Activated CD4-positive, alpha-beta T cell treated with anti-CD3 and anti-CD28 coated beads for 36 hours (primary cell): ENCODE measurements at regions not wholly inside any gene's neighbourhood (a gene's known extent, or its start where the extent isn't known, plus 50 kb on each side); places are given as distances from the start of the nearest gene placed in this dataset.

Source experiments
- ATAC-seq: fragments of 200-7000 bp; cut with Tn5 transposase; one replicate; pipeline ENCODE4 v1.10.0; 2021; ENCODE audit warnings: mild to moderate bottlenecking, moderate library complexity
- CTCF ChIA-PET: fragments of 350-600 bp; sonication (Branson Sonifier 250); formaldehyde crosslinking; loops from one replicate; lab custom pipeline; 2021; ENCODE audit warnings: antibody characterized with exemption; lab: Charles Lee
- POLR2A ChIA-PET: fragments of 350-600 bp; sonication (Branson Sonifier 250); formaldehyde crosslinking; loops from one replicate; lab custom pipeline; 2021; ENCODE audit warnings: antibody characterized with exemption, inconsistent platforms; lab: Charles Lee
- DNase-seq: peaks from one replicate; pipeline ENCODE4 v3.0.0-alpha.2; 2020
- H3K27ac Mint-ChIP-seq: one replicate; pipeline ENCODE4 v1.8.0; 2021; ENCODE audit warnings: mixed read lengths
- H3K27me3 Mint-ChIP-seq: one replicate; pipeline ENCODE4 v1.8.0; 2021; ENCODE audit warnings: mixed read lengths
- H3K36me3 Mint-ChIP-seq: one replicate; pipeline ENCODE4 v1.8.0; 2021; ENCODE audit warnings: low read depth, mixed read lengths
- H3K4me1 Mint-ChIP-seq: one replicate; pipeline ENCODE4 v1.8.0; 2021; ENCODE audit warnings: mixed read lengths
- H3K4me3 Mint-ChIP-seq: one replicate; pipeline ENCODE4 v1.8.0; 2021; ENCODE audit warnings: mild to moderate bottlenecking, moderate library complexity, mixed read lengths
- H3K9me3 Mint-ChIP-seq: one replicate; pipeline ENCODE4 v1.8.0; 2021; ENCODE audit warnings: low read depth, mixed read lengths
- intact Hi-C, 2 experiments: fragments of 100-400 bp; cut with DNase I in 1 of 2; cut with micrococcal nuclease in 1 of 2; formaldehyde crosslinking; loops; one replicate each; pipeline versions ENCODE4 v1.14.2 to v1.15.1; 2022 to 2024; cut with DNase I, micrococcal nuclease

GRCh38 chr11:86888164-86889000 lies 66.8 kb downstream of the FZD4 start:
- H3K27me3 Mint-ChIP-seq, result peaks cover 7% of the 10 kb centered on the region
- no peak for ATAC-seq
- H3K36me3 Mint-ChIP-seq, result no peaks in the 10 kb centered on the region
- no peak for DNase-seq
- intact Hi-C loops, result no loop called here
- H3K27ac Mint-ChIP-seq, result no peak overlapping the region
- no peak overlapping the region for H3K4me3 Mint-ChIP-seq
- no peaks in the 10 kb centered on the region for H3K9me3 Mint-ChIP-seq
- no peaks in the 10 kb centered on the region for H3K4me1 Mint-ChIP-seq
- POLR2A ChIA-PET, result no interaction called here
- CTCF ChIA-PET, result no interaction called here

- Mint-ChIP-seq H3K9me3 (no peaks in the 10 kb centered on the region), H3K27me3 (peaks cover 7% of the 10 kb centered on the region), H3K4me3 (no peak overlapping the region), H3K4me1 (no peaks in the 10 kb centered on the region), H3K27ac (no peak overlapping the region), H3K36me3 (no peaks in the 10 kb centered on the region)
- intact Hi-C loops, result no loop called here
- no peak for ATAC-seq
- DNase-seq, result no peak
- POLR2A ChIA-PET, result no interaction called here
- CTCF ChIA-PET, result no interaction called here
These were observed 66.2 kb downstream of the FZD4 start for GRCh38 chr11:86889001-86889341.

- Mint-ChIP-seq H3K9me3 (no peaks in the 10 kb centered on the region), H3K27me3 (peaks cover 3% of the 10 kb centered on the region), H3K4me3 (no peak overlapping the region), H3K36me3 (no peaks in the 10 kb centered on the region), H3K27ac (no peak overlapping the region), H3K4me1 (no peaks in the 10 kb centered on the region)
- no peak for ATAC-seq
- CTCF ChIA-PET, result interaction anchor here (0.9 to 1.3 kb wide), 2 partner anchors 22 to 27 kb away, joined by 3 to 4 read pairs; no protein-coding TSS in a partner anchor
- intact Hi-C loops, result no loop called here
- POLR2A ChIA-PET, result no interaction called here
- no peak for DNase-seq
These were observed 64.2 kb downstream of the FZD4 start for GRCh38 chr11:86891036-86891435.

GRCh38 chr11:86893235-86893634 lies 62.0 kb downstream of the FZD4 start:
- H3K27ac Mint-ChIP-seq, result no peak overlapping the region
- no peaks in the 10 kb centered on the region for H3K9me3 Mint-ChIP-seq
- no peaks in the 10 kb centered on the region for H3K4me1 Mint-ChIP-seq
- ChIA-PET CTCF (interaction anchor here (1.1 to 1.6 kb wide), 2 partner anchors 9 to 23 kb away, joined by 3 to 4 read pairs; no protein-coding TSS in a partner anchor), POLR2A (no interaction called here)
- no peaks in the 10 kb centered on the region for H3K36me3 Mint-ChIP-seq
- no peak overlapping the region for H3K4me3 Mint-ChIP-seq
- no peaks in the 10 kb centered on the region for H3K27me3 Mint-ChIP-seq
- ATAC-seq, result no peak
- no peak for DNase-seq
- intact Hi-C loops, result no loop called here
